Neural cell (in vitro differentiated cells): ENCODE measurements at regions not wholly inside any gene's neighbourhood (a gene's known extent, or its start where the extent isn't known, plus 50 kb on each side); places are given as distances from the start of the nearest gene placed in this dataset.
"Not testable (repeated sequence)": the region's sequence is repeated elsewhere in the genome, so short reads cannot be mapped to it uniquely, and the experiment has no call there.

Experiments
- EP300 ChIP-seq: fragments of 450-650 bp; conservative IDR thresholded peaks from 2 replicates; pipeline ENCODE4 v1.6.1; 2014; ENCODE audit warnings: antibody characterized with exemption, mild to moderate bottlenecking, moderate library complexity; ENCODE audit not compliant: poor library complexity, severe bottlenecking
- EZH2 ChIP-seq: fragments of 200-600, 300-800 bp; shearing (Covaris generic), sonication (generic); IDR thresholded peaks from 2 replicates; pipeline ENCODE4 v1.6.1; 2014; ENCODE audit warnings: antibody characterized with exemption, low read length, borderline replicate concordance, mild to moderate bottlenecking; ENCODE audit not compliant: insufficient read depth, poor library complexity, severe bottlenecking
- POLR2AphosphoS5 ChIP-seq: IDR thresholded peaks from 2 replicates; pipeline ENCODE4 v1.6.1; 2012
- RAD21 ChIP-seq: fragments of 450-650 bp; conservative IDR thresholded peaks from 2 replicates; pipeline ENCODE4 v1.6.1; 2014; ENCODE audit warnings: antibody characterized with exemption, mild to moderate bottlenecking, moderate library complexity
- SMC3 ChIP-seq: fragments of 450-650 bp; conservative IDR thresholded peaks from 2 replicates; pipeline ENCODE4 v1.6.1; 2014; ENCODE audit warnings: antibody characterized with exemption, mild to moderate bottlenecking, moderate library complexity; ENCODE audit not compliant: poor library complexity
- TAF1 ChIP-seq: IDR thresholded peaks from 2 replicates; pipeline ENCODE4 v1.6.1; 2012; ENCODE audit warnings: low read depth
- TF ChIP-seq, protein P1 (sequence below): fragments of 450-650 bp; IDR thresholded peaks from 2 replicates; pipeline ENCODE4 v1.5.1; 2014; ENCODE audit warnings: antibody characterized with exemption, mild to moderate bottlenecking, moderate library complexity; ENCODE audit not compliant: poor library complexity, severe bottlenecking
- TF ChIP-seq, protein P2 (sequence below): IDR thresholded peaks from 2 replicates; pipeline ENCODE4 v1.6.1; 2012; ENCODE audit warnings: borderline replicate concordance

DNA sequence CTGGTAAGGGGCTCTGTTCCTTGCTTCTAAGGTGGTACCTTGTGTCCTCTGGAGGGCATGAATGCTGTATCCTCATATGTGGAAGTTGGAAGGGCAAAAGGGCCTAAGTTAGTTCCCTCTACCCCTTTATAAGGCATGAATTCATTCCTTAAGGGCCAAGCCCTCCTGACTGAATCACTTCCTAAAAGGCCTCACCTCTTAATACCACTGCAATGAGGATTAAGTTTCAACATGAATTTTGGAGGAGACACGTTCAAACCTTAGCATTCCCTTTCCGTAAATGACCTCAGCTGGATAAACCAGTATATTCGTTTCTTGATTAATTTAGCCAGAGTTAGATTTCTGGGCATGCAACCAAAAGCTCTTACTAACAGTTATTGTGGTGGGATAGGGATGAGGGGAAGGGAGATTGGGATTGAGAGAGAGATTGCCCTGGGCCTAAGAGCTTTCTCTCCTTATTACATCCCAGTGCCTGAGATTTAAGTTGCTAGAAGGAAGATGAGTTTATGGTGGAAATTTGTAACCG lies 70.8 kb downstream of the NPIPA7 start:
- TF ChIP-seq RAD21, EP300, TAF1, SMC3, EZH2, POLR2AphosphoS5: not testable (repeated sequence)
- TF ChIP-seq, protein P1, sequence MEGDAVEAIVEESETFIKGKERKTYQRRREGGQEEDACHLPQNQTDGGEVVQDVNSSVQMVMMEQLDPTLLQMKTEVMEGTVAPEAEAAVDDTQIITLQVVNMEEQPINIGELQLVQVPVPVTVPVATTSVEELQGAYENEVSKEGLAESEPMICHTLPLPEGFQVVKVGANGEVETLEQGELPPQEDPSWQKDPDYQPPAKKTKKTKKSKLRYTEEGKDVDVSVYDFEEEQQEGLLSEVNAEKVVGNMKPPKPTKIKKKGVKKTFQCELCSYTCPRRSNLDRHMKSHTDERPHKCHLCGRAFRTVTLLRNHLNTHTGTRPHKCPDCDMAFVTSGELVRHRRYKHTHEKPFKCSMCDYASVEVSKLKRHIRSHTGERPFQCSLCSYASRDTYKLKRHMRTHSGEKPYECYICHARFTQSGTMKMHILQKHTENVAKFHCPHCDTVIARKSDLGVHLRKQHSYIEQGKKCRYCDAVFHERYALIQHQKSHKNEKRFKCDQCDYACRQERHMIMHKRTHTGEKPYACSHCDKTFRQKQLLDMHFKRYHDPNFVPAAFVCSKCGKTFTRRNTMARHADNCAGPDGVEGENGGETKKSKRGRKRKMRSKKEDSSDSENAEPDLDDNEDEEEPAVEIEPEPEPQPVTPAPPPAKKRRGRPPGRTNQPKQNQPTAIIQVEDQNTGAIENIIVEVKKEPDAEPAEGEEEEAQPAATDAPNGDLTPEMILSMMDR: not testable (repeated sequence)
- TF ChIP-seq, protein P2, sequence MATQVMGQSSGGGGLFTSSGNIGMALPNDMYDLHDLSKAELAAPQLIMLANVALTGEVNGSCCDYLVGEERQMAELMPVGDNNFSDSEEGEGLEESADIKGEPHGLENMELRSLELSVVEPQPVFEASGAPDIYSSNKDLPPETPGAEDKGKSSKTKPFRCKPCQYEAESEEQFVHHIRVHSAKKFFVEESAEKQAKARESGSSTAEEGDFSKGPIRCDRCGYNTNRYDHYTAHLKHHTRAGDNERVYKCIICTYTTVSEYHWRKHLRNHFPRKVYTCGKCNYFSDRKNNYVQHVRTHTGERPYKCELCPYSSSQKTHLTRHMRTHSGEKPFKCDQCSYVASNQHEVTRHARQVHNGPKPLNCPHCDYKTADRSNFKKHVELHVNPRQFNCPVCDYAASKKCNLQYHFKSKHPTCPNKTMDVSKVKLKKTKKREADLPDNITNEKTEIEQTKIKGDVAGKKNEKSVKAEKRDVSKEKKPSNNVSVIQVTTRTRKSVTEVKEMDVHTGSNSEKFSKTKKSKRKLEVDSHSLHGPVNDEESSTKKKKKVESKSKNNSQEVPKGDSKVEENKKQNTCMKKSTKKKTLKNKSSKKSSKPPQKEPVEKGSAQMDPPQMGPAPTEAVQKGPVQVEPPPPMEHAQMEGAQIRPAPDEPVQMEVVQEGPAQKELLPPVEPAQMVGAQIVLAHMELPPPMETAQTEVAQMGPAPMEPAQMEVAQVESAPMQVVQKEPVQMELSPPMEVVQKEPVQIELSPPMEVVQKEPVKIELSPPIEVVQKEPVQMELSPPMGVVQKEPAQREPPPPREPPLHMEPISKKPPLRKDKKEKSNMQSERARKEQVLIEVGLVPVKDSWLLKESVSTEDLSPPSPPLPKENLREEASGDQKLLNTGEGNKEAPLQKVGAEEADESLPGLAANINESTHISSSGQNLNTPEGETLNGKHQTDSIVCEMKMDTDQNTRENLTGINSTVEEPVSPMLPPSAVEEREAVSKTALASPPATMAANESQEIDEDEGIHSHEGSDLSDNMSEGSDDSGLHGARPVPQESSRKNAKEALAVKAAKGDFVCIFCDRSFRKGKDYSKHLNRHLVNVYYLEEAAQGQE: not testable (repeated sequence)
